CD1c-positive myeloid dendritic cell (primary cell): ENCODE measurements at regions not wholly inside any gene's neighbourhood (a gene's known extent, or its start where the extent isn't known, plus 50 kb on each side); places are given as distances from the start of the nearest gene placed in this dataset.
A peak's percentile ranks its signal among the peaks of the same experiment; 100 is the strongest.

Experiments
- DNase-seq: peaks from one replicate; pipeline ENCODE4 v3.0.0-alpha.2; 2016; ENCODE audit errors: extremely low spot score

DNA sequence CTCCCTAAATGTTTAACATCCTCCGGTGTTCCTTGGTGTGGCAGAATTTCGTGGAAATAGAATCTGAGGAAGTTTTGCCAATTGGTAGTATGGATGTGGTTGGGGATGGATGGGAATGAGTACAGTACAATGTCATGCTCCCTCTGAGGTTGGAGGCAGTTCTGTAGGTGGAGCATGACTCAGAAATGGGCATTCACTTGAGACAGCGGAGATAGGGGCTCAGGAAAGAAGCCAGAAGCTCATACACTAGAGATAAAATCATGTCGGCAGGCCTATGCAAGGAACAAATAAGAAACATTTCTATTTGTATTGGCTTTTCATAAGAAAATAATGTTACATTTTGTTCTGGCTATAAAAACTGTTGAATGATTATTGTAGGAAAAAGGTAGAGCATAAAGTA is 196.0 kb downstream of the URB2 start:
- no peak for DNase-seq

DNA sequence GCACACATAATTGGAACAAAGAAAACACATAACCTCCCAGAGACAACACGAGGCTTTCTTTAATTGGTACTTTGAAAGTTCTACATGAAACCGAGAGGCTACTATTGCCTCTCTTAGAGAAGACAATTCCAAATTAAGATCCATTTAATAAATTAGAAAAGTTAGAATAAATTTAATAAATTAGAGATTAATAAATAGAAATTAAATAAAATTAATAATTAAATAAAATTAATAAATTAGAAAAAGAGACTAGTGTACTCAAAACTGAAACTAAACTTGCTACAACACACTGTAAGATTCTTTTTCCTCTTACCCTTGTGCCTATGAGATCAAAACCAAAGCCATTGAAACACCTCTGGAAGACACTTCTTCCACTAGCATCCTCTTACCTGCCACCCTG is 199.0 kb downstream of the URB2 start:
- DNase-seq, result no peak

DNA sequence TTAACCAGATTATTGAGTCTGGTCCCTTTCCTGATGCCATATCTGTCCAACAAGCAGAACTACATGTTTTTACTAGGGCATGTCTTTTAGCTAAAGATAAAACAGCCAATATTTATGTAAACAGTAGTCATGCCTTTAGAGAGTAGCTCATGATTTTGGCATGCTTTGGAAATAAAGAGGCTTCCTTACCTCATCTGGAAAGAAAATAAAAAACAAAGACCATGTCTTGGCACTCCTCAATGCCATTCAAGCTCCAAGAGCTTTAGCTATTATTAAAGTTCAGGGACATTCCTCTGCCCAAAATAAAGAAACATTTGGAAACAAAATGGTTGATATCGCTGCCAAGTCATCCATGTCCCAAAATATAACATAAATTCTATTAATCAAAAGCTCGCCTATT is 202.4 kb downstream of the URB2 start:
- no peak for DNase-seq

DNA sequence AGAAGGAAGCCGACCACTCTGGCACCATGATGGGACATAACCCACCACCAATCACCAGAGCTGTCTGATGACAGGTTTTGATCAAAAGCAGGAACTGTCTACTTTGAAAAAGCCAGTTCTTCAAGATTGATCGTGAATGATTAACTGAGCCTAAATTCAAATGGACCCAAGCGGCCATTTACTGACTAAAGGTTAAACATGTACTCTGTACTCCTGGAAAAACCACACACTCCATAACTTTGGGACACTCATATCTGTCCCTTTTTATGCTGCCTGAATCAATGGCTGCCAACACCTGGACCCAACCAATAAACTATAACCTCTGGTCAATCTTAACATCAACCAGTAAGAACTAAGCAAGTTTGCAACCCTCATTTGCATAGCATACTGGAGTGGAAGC is 206.6 kb downstream of the URB2 start:
- no peak for DNase-seq

DNA sequence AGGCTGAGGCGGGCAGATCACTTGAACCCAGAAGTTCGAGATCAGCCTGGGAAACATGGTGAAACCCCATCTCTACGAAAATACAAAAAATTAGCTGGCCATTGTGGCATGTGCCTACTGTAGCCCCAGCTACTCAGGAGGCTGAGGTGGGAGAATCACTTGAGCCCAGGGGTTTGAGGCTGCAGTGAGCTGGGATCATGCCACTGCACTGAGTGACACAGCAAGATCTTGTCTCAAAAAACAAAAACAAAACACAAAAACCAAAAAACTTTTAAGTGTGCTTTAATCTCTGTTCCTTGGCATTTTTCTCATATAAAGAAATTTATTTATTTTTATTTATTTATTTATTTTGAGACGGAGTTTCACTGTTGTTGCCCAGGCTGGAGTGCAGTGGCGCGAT is 208.2 kb downstream of the URB2 start:
- no peak for DNase-seq

DNA sequence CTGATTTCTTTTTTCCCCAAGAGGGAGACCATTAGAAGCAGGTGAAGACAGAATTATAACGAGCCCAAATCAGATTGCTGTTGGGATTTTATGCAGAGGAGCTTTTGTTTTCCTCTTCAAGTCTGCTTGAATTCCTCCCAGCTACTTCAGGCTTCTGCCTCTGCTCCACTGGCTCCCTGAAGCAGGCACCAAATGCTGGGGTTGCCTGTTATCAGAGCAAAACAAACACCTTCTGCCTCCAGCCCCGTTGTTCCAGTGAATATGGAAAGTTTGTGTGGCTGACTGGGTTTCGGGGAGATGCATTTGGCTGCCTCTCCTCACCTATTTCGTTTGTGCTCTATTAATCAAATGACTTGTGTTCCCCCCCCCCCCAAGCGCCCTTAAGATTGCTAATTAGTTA is 209.2 kb downstream of the URB2 start:
- DNase-seq, result no peak

DNA sequence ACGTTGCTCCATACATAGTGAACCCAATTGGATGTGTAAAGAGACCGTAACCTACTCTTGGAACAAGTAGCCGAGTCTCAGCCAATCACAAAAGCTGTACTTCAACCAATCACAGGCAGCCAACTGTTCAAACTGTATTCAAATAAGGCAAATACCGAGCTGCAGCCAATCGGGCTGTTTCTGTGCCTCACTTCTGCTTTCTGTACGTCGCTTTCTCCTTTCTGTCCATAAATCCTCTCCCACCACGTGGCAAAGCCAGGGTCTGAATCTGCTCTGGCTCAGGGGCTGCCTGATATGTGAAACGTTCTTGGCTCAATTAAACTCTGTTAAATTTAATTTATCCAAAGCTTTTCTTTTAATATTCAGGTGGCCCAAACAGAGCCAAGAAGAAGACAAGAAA is 210.3 kb downstream of the URB2 start:
- no peak for DNase-seq

DNA sequence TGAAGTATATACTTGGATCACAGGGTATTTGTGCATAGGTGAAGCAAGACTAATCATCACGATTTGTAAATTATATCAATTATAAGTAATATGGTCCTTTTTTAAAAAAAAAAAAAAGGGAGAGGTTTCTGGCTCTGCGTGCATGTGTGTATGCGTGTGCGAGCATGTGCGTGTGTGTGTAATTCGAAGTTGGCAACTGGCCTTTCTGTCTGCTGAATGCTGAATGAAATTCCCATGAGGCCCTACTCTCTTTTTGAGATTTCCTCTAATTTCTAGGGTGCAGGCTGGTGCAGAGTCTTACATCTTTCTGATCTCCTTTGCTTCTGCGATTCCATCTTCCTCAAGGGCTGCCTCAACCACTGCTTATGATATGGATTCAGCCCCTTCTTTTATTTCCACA is 212.2 kb downstream of the URB2 start:
- no peak for DNase-seq

DNA sequence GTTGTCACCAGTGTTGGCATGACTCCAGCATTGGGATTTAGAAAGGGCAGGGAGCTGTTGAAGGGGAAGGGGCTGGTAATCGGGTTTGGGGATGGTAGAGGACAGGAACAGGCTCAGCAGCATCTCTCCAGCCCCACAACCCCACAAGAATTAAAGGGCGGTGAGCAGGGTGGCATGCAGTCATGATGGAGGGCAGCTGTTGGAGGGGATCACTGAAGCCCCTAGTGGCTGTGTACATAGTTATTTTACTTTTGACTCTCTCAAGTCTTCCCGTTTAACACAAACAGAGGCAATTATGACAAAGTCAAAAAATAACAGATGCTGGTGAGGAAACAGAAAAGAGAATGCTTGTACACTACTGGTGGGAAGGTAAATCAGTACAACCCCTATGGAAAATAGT is 213.8 kb downstream of the URB2 start:
- DNase-seq, result no peak

DNA sequence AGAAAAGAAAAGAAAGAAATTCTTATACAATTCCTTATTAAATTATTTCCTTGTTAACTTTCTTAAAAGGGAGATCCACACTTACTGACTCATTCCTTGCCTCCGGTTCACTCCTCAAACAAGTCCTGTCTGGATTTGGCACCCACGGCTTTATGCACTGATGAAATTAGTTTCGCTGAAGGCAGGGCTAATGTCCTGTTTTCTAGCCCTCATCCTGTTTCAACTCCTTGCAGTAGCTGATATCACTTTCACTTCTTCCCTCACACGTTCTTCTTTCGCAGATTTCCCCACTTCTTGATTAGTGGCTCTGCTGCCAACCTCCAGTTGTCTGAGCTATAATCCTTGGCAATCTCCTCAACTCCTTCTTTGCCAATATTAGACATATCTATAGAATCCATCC is 215.2 kb downstream of the URB2 start:
- DNase-seq, result peak; percentile 35

DNA sequence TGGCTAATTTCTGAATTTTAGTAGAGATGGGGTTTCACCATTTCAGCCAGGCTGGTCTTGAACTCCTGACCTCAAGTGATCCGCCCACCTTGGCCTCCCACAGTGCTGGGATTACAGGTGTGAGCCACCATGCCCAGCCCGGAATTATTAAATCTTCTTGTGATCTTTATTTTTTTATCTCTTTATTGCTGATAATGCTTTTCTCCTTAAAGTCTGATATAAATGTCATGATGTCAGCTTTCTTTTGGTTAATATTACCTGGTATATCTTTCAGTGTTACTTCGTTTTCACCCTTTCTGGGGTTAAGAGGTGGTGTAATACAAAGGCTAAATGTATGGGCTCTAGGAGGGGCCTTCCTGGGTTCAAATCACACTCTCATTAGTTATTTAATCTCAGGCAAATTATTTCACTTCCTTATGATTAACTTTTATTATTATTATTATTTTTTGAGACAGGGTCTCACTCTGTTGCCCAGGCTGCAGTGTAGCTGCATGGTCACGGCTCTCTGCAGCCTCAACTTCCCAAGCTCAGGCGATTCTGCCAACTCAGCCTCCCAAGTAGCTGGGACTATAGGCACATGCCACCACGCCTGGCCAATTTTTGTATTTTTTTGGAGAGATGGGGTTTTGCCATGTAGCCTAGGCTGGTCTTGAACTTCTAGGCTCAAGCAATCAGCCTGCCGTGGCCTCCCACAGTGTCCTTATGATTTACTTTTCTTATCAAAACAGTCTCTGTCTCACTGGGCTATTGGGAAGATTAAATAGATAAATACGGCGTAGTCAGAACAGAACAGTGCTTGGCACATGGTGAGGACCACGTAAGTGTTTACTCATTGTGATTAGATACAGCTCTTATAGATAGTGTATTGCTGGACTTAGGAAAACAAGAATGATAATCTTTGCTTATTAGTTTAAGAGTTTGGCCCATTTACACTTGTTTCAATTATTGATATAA is 216.5 kb downstream of the URB2 start:
- no peak for DNase-seq

DNA sequence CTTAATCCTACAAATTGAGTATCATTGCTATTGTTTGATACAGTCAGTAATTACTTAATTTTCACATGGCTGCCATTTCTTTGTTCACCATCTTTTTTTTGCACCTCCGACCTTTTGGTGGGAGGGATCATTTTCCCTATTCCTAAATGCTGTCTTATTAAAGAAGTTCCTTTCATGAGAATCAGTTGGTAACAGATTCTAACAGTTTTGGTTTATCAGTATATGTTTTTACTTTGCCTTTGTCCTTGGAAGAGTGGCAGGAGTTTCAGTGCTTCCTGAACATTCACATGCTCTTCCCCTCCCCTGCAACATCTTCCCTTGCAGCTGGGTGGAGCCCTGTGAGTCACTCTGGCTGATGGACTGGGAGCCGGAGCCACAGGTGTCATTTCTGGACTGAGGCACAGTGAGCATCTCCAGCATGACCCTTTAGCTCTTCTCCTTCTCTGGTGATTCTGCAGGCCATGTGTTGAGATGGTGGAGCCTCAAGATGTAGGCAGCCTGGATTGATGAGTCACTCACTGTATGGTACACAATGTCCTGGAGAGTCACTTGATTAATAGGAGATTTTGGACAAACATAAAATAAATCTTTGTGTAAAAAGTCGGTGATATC is 217.7 kb downstream of the URB2 start:
- DNase-seq, result no peak

DNA sequence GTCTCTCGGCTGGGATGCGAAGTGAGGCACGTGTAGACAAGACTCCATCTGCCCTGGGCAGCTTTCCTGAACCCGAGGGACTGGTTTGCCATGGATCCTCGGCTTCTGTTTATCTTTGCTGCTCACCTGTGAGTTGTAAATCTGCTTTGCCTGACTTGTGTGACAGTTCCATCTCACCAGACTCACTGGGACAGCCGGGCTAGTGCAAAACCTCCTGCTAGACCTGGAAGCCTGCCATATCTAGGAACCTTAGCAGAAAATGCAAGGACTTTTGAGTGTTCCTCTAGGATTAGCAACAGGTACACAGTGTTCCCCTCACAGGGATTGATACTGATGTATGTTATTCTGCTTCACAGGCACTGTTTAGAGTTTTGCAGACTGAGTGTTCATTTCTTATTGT is 218.6 kb downstream of the URB2 start:
- no peak for DNase-seq

DNA sequence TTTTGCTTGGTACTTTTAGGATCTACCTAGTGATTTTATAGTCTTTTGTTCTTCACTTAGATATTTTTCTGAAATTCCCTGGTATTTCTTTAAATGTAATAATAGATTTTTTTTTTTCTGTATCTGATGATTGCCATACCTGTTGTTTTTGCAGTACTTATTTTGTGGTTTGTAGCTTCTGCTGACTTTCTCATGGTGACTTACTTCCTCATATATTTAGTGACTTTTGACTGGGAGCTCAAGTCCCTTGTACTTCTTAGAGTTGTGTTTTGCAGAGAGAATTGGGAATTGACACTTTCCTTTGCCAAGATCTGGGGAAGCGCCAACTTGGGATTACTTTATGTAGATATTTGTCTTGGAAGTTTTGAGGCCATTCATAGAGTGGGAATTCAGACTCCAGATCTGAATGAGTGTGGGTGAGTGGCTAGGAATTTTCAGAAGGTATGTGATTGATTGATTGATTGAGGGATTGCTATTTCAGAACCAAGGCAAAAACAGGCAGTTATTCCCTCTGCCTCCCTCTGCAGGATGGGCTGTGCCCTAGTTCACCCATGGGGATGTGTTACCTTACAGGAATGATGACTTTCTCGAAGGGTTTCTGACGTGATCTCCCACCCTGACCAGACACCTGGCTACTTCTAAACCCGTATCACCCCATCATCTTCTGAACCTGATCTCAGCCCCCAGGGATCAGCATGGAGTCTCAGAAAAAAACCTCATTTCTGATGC is 219.5 kb downstream of the URB2 start:
- no peak for DNase-seq

DNA sequence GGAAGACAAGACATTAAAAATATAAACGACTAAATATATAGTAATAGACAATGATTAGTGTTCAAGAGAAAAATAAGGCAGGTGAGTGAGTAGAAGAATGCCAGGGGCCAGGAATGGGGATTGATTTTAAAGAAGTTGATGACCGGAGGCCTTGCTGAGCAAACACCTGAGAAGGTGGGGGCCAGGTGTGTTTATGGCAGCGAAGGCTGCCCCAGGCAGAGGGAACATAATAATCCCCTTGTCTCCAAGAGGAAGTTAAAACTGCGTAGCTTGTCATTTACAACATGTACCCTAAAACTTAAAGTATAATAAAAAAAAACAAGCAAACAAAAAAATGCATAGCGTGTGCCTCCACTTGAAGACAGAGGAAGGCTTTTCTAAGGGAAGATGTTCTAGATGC is 220.3 kb downstream of the URB2 start:
- DNase-seq, result no peak

DNA sequence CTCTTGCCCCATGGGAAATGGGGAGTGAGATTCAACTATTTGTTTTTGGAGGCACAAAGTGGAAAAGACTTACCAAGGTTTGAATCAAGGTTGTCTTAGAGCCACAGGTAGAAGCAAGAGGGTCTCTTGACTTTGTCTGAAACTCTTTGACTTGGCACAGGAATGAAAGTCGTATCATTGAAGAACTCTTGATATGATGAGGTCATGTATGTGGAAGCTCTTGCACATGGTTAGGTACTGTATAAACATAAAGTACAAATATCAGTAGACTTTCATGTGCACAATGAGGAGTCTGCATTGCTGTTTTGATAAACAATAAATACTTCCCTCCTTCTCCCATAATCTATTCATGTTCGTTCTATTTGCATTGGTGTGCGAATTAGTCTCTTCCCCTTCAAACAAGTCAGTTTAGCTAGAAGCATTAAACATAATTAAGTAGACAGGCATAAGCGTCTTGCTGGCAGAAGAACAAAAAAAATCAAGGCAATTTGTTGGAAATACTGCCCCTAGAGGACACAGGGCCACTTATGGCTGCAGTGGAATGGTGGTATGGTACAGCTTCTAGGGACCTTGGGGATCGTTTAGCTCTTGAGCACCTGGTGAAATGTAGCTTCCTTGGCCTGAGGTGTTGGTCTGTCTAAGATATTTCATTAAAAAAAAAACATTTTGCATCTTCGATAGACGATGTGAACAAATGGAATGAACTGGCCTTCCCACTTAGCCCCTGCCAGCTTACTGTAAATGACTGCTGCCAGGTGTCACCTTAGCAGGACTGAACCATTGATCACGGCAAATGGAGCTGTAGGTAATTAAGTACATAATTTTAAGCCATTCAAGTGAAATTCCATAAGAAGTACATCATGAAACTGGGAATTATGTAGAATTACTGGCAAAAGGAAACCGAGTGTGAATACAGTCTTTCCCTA is 218.0 kb upstream of the GALNT2 start:
- DNase-seq, result peak; percentile 2

DNA sequence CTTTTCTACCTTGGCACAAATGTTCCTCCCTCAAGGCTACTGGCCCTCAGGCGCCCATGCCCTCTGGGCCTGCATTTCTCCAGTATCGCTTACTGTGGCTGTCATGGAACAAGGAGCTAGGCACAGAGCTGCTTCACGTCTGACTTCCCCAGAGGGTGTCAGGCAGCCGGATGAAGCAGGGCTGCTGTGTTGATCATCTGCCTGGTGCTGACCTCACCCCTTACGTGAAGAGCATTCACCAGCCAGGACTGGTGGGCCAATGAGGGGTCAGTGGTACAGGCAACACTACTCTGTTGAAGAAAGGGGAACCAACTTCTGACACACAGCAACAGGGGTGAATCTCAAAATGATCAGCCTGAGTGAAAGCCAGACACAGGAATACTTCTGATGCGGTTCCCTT is 215.5 kb upstream of the GALNT2 start:
- DNase-seq, result no peak

DNA sequence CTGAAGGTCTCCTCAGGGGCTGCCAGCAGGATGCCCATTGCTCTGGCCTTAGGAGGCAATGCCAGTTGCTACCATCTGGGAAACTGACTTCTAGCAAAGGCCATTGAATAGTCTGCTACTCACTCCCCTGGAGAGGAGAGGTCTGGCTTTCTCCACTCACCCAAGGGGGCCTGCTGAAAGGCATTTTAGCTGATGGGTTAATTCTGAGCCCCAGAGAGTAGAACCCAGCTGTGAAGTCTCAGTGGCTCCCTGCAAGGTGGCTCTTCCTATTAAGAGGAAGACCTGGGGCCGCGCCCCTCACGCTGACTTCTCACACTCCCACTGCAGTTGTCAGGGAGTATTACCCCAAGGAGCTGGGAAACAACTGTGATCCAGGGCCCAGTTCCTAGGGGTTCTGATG is 213.3 kb upstream of the GALNT2 start:
- no peak for DNase-seq

DNA sequence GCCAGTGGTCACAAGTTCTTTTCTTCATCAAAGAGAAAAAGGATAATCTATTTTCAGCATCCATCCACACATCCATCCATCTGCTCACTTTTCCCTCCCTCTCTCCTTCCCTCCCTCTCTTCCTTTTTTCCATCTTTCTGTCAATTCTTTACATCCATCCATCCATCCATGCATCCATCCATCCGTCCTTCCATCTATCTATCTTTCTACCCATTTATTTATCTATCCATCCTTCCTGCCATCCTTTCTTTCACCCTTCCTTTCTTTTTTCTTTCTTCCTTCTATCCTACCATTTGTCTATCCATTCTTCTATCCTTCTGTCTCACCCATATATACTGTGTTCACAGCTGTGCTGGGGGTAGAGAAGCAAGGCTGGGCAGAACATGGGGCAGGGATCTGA is 212.4 kb upstream of the GALNT2 start:
- no peak for DNase-seq

DNA sequence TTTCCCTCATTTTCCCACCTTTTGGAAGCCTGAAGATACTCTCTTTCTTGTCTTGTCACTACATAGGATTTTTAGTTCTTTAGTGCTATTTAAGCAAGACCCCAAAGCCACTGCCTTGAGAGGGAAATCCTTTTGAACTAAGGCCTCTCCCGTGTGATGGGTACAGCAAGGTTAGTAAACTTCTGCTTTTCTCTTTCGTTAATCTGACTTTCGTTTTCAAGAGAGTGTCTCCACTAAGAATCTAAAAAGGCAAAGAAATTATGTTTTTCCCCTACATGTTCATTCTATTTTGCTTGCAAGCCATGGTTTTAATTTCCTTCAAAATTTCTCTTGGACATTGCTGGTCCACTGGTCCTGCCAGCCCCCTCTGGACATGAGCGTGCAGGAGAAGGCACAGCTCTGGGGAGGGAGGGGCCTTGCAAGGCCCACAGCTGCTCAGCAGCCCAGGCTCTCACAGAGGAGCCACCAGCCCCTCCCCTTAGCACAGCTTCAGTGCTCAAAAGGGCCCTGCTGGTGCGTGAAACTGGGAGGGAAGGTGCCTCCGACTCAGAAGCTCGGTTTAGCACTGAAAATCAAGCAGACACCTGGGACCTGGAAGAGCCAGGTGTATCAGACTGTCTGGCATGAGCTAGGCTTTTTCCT is 210.9 kb upstream of the GALNT2 start:
- peak; percentile 19 for DNase-seq

DNA sequence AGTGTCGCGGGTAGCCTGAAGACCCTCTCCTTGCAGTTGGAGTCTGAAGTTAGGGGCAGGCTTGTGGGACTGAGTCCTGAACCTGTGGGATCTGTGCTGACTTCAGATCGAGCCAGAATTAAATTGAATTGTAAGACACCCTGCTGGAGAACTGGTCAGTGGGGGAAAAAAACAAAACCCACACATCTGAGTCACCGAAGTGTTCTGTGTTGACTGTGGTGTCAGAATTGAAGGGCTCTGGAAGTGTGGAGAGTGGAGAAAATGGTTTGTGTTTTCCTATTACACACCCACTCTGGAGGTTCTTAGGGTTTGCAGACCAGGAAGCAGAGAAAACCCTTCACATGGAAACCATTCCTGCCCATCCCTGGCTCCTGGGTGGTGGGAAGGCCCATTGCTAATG is 209.5 kb upstream of the GALNT2 start:
- DNase-seq, result no peak
